ENCODE measurements at regions not wholly inside any gene's neighbourhood (a gene's known extent, or its start where the extent isn't known, plus 50 kb on each side); places are given as distances from the start of the nearest gene placed in this dataset.

DNA sequence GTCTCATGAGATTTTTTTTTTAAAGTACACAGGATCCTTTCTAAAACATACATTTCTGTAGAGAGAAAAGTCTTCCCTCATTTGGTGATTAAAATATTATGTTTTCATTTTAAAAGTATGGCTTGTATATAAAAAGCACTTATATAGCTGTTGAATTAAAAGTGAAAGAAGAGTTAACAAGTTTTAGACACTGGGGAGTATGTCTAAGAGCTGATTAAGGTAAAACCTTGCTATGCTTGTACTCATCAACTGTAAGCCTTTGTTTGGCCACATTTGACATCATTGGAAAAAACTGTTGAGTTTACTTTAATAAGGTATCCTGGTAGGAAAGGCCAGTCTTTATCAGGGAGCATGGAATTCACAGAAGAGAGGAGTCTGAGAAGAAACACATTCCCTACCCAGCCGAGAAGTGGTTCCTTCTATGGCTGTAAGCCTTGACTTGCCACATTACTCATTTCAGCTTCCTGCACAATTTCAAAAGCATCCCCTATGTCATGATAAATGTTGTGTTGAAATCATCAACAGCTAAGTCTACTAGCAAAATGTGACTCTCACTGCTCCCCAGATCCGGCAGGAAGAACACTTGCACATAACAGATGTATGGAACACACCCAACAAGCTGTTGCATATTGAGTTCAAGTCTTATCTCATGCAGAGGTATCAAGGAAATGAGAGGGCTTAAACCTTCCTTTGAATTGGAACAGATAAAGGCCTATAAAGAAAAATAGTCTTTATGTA, 171.8 kb upstream of the CDK1 start:
- TF ChIP-seq POLR2A (IDR thresholded peaks at IDR 0.05): no peak
- TF ChIP-seq, protein P1, sequence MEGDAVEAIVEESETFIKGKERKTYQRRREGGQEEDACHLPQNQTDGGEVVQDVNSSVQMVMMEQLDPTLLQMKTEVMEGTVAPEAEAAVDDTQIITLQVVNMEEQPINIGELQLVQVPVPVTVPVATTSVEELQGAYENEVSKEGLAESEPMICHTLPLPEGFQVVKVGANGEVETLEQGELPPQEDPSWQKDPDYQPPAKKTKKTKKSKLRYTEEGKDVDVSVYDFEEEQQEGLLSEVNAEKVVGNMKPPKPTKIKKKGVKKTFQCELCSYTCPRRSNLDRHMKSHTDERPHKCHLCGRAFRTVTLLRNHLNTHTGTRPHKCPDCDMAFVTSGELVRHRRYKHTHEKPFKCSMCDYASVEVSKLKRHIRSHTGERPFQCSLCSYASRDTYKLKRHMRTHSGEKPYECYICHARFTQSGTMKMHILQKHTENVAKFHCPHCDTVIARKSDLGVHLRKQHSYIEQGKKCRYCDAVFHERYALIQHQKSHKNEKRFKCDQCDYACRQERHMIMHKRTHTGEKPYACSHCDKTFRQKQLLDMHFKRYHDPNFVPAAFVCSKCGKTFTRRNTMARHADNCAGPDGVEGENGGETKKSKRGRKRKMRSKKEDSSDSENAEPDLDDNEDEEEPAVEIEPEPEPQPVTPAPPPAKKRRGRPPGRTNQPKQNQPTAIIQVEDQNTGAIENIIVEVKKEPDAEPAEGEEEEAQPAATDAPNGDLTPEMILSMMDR (IDR thresholded peaks at IDR 0.05): no peak
